ENCODE measurements at regions not wholly inside any gene's neighbourhood (a gene's known extent, or its start where the extent isn't known, plus 50 kb on each side); places are given as distances from the start of the nearest gene placed in this dataset.

DNA sequence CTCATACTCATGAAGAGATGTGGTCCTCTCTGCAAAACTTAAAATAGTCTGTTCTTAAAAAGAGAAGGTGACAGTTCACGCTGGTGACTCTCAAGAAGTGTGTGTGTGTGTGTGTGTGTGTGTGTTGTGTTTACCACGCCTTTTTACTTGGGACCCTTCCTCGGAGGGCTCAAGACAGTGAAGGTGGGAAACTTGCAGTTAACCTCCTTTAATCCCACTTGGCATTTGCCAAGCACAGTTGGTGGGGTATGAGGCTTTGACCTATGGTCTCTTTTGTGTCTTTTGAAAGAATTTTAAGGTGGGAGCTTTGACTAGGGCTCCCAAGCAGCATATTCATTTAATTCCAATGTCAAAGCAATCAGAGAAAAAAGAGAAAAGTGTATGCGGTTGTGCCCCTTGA lies 395.8 kb downstream of the TFAP2B start:
- H4K20me1 ChIP-seq (replicated peaks; ENCODE audit: insufficient read depth): no peaks in the 10 kb centered on the region
- H3K36me3 Mint-ChIP-seq (ENCODE audit: low read depth): no peaks in the 10 kb centered on the region
- no peaks in the 10 kb centered on the region for H3K27me3 Mint-ChIP-seq (ENCODE audit: insufficient read depth, low read depth, poor library complexity)
- H2AFZ ChIP-seq: peak overlapping the region; percentile 82
- peak overlapping the region; percentile 51 for H3K4me3 ChIP-seq
- H3K4me3 Mint-ChIP-seq: peak overlapping the region; percentile 51; the same call in 2 of the 3 replicates
- no peak overlapping the region for H3K27ac ChIP-seq (ENCODE audit: low read depth)
- no peaks in the 10 kb centered on the region for H3F3A ChIP-seq (replicated peaks; ENCODE audit: low read depth)
- H3K27me3 ChIP-seq (ENCODE audit: insufficient read depth): no peaks in the 10 kb centered on the region
- TF ChIP-seq CREB1 (CRISPR knock-in tag; IDR thresholded peaks at IDR 0.05; ENCODE audit: low read depth): no peak
- no peak for TF ChIP-seq JUNB (IDR thresholded peaks at IDR 0.05; ENCODE audit: unreplicated experiment)
- no peak for TF ChIP-seq POLR2AphosphoS5 (IDR thresholded peaks at IDR 0.05; ENCODE audit: low read depth)
- TF ChIP-seq, protein P1, sequence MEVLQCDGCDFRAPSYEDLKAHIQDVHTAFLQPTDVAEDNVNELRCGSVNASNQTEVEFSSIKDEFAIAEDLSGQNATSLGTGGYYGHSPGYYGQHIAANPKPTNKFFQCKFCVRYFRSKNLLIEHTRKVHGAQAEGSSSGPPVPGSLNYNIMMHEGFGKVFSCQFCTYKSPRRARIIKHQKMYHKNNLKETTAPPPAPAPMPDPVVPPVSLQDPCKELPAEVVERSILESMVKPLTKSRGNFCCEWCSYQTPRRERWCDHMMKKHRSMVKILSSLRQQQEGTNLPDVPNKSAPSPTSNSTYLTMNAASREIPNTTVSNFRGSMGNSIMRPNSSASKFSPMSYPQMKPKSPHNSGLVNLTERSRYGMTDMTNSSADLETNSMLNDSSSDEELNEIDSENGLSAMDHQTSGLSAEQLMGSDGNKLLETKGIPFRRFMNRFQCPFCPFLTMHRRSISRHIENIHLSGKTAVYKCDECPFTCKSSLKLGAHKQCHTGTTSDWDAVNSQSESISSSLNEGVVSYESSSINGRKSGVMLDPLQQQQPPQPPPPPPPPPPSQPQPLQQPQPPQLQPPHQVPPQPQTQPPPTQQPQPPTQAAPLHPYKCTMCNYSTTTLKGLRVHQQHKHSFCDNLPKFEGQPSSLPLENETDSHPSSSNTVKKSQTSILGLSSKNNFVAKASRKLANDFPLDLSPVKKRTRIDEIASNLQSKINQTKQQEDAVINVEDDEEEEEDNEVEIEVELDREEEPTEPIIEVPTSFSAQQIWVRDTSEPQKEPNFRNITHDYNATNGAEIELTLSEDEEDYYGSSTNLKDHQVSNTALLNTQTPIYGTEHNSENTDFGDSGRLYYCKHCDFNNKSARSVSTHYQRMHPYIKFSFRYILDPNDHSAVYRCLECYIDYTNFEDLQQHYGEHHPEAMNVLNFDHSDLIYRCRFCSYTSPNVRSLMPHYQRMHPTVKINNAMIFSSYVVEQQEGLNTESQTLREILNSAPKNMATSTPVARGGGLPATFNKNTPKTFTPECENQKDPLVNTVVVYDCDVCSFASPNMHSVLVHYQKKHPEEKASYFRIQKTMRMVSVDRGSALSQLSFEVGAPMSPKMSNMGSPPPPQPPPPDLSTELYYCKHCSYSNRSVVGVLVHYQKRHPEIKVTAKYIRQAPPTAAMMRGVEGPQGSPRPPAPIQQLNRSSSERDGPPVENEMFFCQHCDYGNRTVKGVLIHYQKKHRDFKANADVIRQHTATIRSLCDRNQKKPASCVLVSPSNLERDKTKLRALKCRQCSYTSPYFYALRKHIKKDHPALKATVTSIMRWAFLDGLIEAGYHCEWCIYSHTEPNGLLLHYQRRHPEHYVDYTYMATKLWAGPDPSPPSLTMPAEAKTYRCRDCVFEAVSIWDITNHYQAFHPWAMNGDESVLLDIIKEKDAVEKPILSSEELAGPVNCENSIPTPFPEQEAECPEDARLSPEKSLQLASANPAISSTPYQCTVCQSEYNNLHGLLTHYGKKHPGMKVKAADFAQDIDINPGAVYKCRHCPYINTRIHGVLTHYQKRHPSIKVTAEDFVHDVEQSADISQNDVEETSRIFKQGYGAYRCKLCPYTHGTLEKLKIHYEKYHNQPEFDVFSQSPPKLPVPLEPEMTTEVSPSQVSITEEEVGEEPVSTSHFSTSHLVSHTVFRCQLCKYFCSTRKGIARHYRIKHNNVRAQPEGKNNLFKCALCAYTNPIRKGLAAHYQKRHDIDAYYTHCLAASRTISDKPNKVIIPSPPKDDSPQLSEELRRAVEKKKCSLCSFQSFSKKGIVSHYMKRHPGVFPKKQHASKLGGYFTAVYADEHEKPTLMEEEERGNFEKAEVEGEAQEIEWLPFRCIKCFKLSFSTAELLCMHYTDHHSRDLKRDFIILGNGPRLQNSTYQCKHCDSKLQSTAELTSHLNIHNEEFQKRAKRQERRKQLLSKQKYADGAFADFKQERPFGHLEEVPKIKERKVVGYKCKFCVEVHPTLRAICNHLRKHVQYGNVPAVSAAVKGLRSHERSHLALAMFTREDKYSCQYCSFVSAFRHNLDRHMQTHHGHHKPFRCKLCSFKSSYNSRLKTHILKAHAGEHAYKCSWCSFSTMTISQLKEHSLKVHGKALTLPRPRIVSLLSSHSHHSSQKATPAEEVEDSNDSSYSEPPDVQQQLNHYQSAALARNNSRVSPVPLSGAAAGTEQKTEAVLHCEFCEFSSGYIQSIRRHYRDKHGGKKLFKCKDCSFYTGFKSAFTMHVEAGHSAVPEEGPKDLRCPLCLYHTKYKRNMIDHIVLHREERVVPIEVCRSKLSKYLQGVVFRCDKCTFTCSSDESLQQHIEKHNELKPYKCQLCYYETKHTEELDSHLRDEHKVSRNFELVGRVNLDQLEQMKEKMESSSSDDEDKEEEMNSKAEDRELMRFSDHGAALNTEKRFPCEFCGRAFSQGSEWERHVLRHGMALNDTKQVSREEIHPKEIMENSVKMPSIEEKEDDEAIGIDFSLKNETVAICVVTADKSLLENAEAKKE (CRISPR knock-in tag; IDR thresholded peaks at IDR 0.05): no peak
- TF ChIP-seq EZH2 (IDR thresholded peaks at IDR 0.05; ENCODE audit: low read depth, unreplicated experiment): no peak
- ATAC-seq (peak; percentile 74), DNase-seq (ENCODE audit: low spot score) (peak; percentile 1)
- H3K36me3 ChIP-seq (ENCODE audit: insufficient read depth): no peaks in the 10 kb centered on the region
- no peaks in the 10 kb centered on the region for H3K79me2 ChIP-seq (replicated peaks; ENCODE audit: insufficient read depth)
- H3K27ac Mint-ChIP-seq: no peak overlapping the region
- peaks cover 23% of the 10 kb centered on the region for H3K4me1 Mint-ChIP-seq
- H3K4me1 ChIP-seq (ENCODE audit: insufficient read depth): peaks cover 9% of the 10 kb centered on the region
- H3K9me2 ChIP-seq (ENCODE audit: insufficient read depth): no peaks in the 10 kb centered on the region
- H3K4me2 ChIP-seq: peak overlapping the region; percentile 75
- H3K9me3 Mint-ChIP-seq: no peaks in the 10 kb centered on the region

DNA sequence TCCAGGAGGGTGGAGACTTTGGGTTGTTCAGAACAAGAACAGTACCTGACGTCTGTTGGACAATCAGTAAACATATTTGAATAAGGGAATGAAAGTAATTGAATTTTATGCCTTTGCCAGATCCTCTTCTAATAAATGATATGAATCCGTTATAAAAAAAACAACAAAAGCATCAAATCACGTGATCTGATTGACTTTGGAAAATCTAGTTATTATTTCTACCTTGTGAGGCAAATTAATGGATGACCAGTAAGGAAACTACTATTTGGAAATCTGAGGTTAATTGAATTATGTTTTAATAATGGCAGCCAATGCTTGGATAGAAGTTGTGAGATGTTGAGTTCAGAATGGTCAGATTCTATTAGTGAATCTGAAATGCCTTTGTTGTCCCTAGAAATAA lies 399.5 kb downstream of the TFAP2B start:
- H3K9me2 ChIP-seq (ENCODE audit: insufficient read depth): no peaks in the 10 kb centered on the region
- H3K4me2 ChIP-seq: no peak overlapping the region
- H3K27me3 Mint-ChIP-seq (ENCODE audit: insufficient read depth, low read depth, poor library complexity): no peaks in the 10 kb centered on the region
- no peak overlapping the region for H3K27ac ChIP-seq (ENCODE audit: low read depth)
- no peak overlapping the region for H3K4me3 ChIP-seq
- H3K4me1 Mint-ChIP-seq: peaks cover 12% of the 10 kb centered on the region
- no peak overlapping the region for H3K4me3 Mint-ChIP-seq
- H2AFZ ChIP-seq: no peak overlapping the region
- H3K79me2 ChIP-seq (replicated peaks; ENCODE audit: insufficient read depth): no peaks in the 10 kb centered on the region
- DNase-seq (ENCODE audit: low spot score) (no peak), ATAC-seq (no peak)
- H3F3A ChIP-seq (replicated peaks; ENCODE audit: low read depth): no peaks in the 10 kb centered on the region
- no peaks in the 10 kb centered on the region for H3K36me3 Mint-ChIP-seq (ENCODE audit: low read depth)
- H3K27me3 ChIP-seq (ENCODE audit: insufficient read depth): no peaks in the 10 kb centered on the region
- no peak overlapping the region for H3K27ac Mint-ChIP-seq
- H4K20me1 ChIP-seq (replicated peaks; ENCODE audit: insufficient read depth): no peaks in the 10 kb centered on the region
- peaks cover under 1% of the 10 kb centered on the region; the same call in 1 of the 2 replicates for H3K4me1 ChIP-seq (ENCODE audit: insufficient read depth)
- no peaks in the 10 kb centered on the region for H3K9me3 Mint-ChIP-seq
- H3K36me3 ChIP-seq (ENCODE audit: insufficient read depth): no peaks in the 10 kb centered on the region
- TF ChIP-seq NANOG (IDR thresholded peaks at IDR 0.05; ENCODE audit: borderline replicate concordance) (no peak), STAT1 (IDR thresholded peaks at IDR 0.05; ENCODE audit: unreplicated experiment) (no peak), ZNF331 (CRISPR knock-in tag; IDR thresholded peaks at IDR 0.05; ENCODE audit: low read depth) (no peak), CREB1 (CRISPR knock-in tag; IDR thresholded peaks at IDR 0.05; ENCODE audit: low read depth) (no peak)
- TF ChIP-seq, protein P2, sequence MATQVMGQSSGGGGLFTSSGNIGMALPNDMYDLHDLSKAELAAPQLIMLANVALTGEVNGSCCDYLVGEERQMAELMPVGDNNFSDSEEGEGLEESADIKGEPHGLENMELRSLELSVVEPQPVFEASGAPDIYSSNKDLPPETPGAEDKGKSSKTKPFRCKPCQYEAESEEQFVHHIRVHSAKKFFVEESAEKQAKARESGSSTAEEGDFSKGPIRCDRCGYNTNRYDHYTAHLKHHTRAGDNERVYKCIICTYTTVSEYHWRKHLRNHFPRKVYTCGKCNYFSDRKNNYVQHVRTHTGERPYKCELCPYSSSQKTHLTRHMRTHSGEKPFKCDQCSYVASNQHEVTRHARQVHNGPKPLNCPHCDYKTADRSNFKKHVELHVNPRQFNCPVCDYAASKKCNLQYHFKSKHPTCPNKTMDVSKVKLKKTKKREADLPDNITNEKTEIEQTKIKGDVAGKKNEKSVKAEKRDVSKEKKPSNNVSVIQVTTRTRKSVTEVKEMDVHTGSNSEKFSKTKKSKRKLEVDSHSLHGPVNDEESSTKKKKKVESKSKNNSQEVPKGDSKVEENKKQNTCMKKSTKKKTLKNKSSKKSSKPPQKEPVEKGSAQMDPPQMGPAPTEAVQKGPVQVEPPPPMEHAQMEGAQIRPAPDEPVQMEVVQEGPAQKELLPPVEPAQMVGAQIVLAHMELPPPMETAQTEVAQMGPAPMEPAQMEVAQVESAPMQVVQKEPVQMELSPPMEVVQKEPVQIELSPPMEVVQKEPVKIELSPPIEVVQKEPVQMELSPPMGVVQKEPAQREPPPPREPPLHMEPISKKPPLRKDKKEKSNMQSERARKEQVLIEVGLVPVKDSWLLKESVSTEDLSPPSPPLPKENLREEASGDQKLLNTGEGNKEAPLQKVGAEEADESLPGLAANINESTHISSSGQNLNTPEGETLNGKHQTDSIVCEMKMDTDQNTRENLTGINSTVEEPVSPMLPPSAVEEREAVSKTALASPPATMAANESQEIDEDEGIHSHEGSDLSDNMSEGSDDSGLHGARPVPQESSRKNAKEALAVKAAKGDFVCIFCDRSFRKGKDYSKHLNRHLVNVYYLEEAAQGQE (IDR thresholded peaks at IDR 0.05; ENCODE audit: unreplicated experiment): no peak
